Mesodermal cell (in vitro differentiated cells): ENCODE measurements at regions not wholly inside any gene's neighbourhood (a gene's known extent, or its start where the extent isn't known, plus 50 kb on each side); places are given as distances from the start of the nearest gene placed in this dataset.
"Not testable (repeated sequence)": the region's sequence is repeated elsewhere in the genome, so short reads cannot be mapped to it uniquely, and the experiment has no call there.

Source experiments
- H3K27ac ChIP-seq: 2 replicates; pipeline ENCODE4 v1.7.0; 2013; ENCODE audit warnings: mild to moderate bottlenecking, low read depth, low read length, moderate library complexity; ENCODE audit not compliant: severe bottlenecking
- H3K36me3 ChIP-seq: 2 replicates; pipeline ENCODE4 v1.7.1; 2013; ENCODE audit warnings: mild to moderate bottlenecking, low read length, moderate library complexity; ENCODE audit not compliant: control insufficient read depth, insufficient read depth
- H3K4me1 ChIP-seq: one replicate; pipeline ENCODE4 v1.7.1; 2013; ENCODE audit warnings: mild to moderate bottlenecking, low read length; ENCODE audit not compliant: insufficient read depth, control insufficient read depth, poor library complexity, severe bottlenecking
- H3K4me3 ChIP-seq: 2 replicates; pipeline ENCODE4 v1.7.0; 2013; ENCODE audit warnings: low read length, control low read depth, mild to moderate bottlenecking; ENCODE audit not compliant: insufficient read depth, poor library complexity, severe bottlenecking; ENCODE audit errors: extremely low read depth
- H3K9me3 ChIP-seq: 2 replicates; pipeline ENCODE4 v1.7.1; 2013; ENCODE audit warnings: mild to moderate bottlenecking, low read length, moderate library complexity; ENCODE audit not compliant: control insufficient read depth
- WGBS, 2 experiments: methylation state at CpG; one replicate each; pipeline ENCODE4 v1.1.5; 2013; ENCODE audit warnings: missing lambda C conversion rate in 2 of 2; ENCODE audit not compliant: insufficient coverage in 2 of 2; 5-methylcytosine and 5-hydroxymethylcytosine counted together

- not testable (repeated sequence) for H3K27ac ChIP-seq, H3K4me3 ChIP-seq, H3K9me3 ChIP-seq, H3K4me1 ChIP-seq, H3K36me3 ChIP-seq
- 80% methylated on average over 1 of the region's 14 CpGs; no CpG with 5 or more reads in 1 of the 2 experiments for WGBS, 2 experiments
Measured at GRCh38 chr2:111532682-111533556, 351.1 kb downstream of the ANAPC1 start.

- H3K36me3 ChIP-seq, H3K4me3 ChIP-seq, H3K27ac ChIP-seq, H3K4me1 ChIP-seq, H3K9me3 ChIP-seq: not testable (repeated sequence)
- WGBS, 2 experiments = 85% methylated on average over 3 of the region's 8 CpGs; no CpG with 5 or more reads in 1 of the 2 experiments
Measured at GRCh38 chr2:111533557-111534247, 350.3 kb downstream of the ANAPC1 start.

- no peak overlapping the region for H3K4me3 ChIP-seq
- WGBS, 2 experiments = 33 to 60% methylated on average over 1 of the region's 4 CpGs
- no peaks in the 10 kb centered on the region for H3K9me3 ChIP-seq
- H3K4me1 ChIP-seq = peaks cover 4% of the 10 kb centered on the region
- no peaks in the 10 kb centered on the region for H3K36me3 ChIP-seq
- H3K27ac ChIP-seq = no peak overlapping the region
Measured at GRCh38 chr2:111534910-111535352, 349.1 kb downstream of the ANAPC1 start.

- no peak overlapping the region for H3K27ac ChIP-seq
- WGBS, 2 experiments = 88 to 89% methylated on average over 1 of the region's 1 CpG
Measured at GRCh38 chr2:111535404-111535803, 348.6 kb downstream of the ANAPC1 start.

GRCh38 chr2:111537078-111537655, 346.8 kb downstream of the ANAPC1 start:
- Histone ChIP-seq H3K36me3 (no peaks in the 10 kb centered on the region), H3K9me3 (no peaks in the 10 kb centered on the region), H3K4me1 (peaks cover 4% of the 10 kb centered on the region), H3K27ac (no peak overlapping the region), H3K4me3 (no peak overlapping the region)
- whole genome bisulfite sequencing, 2 experiments = 89 to 95% methylated on average over 8 to 9 of the region's 15 CpGs

More at GRCh38 chr2:111535404-111535803, 348.6 kb downstream of the ANAPC1 start:
- no peaks in the 10 kb centered on the region for H3K9me3 ChIP-seq
- H3K4me3 ChIP-seq = no peak overlapping the region
- H3K4me1 ChIP-seq = peaks cover 4% of the 10 kb centered on the region
- no peaks in the 10 kb centered on the region for H3K36me3 ChIP-seq

GRCh38 chr2:111539991-111540390, 344.0 kb downstream of the ANAPC1 start:
- not testable (repeated sequence) for H3K4me3 ChIP-seq, H3K9me3 ChIP-seq, H3K36me3 ChIP-seq, H3K27ac ChIP-seq, H3K4me1 ChIP-seq
- no CpG with 5 or more reads among the region's 9 CpGs for WGBS, 2 experiments

GRCh38 chr2:111542120-111542774, 341.7 kb downstream of the ANAPC1 start:
- H3K4me3 ChIP-seq, H3K36me3 ChIP-seq, H3K4me1 ChIP-seq, H3K27ac ChIP-seq, H3K9me3 ChIP-seq: not testable (repeated sequence)
- WGBS, 2 experiments = no CpG with 5 or more reads among the region's 2 CpGs

- H3K4me3 ChIP-seq, H3K9me3 ChIP-seq, H3K36me3 ChIP-seq, H3K27ac ChIP-seq, H3K4me1 ChIP-seq: not testable (repeated sequence)
- WGBS, 2 experiments = no CpG with 5 or more reads among the region's 2 CpGs
Measured at GRCh38 chr2:111544006-111544405, 340.0 kb downstream of the ANAPC1 start.

GRCh38 chr2:111545723-111546431, 338.1 kb downstream of the ANAPC1 start:
- H3K4me3 ChIP-seq = not testable (repeated sequence)

GRCh38 chr2:111546578-111546977, 337.4 kb downstream of the ANAPC1 start:
- not testable (repeated sequence) for H3K4me1 ChIP-seq, H3K9me3 ChIP-seq, H3K36me3 ChIP-seq, H3K4me3 ChIP-seq, H3K27ac ChIP-seq
- 100% methylated on average over 3 of the region's 5 CpGs; no CpG with 5 or more reads in 1 of the 2 experiments for WGBS, 2 experiments

More at GRCh38 chr2:111545723-111546431, 338.1 kb downstream of the ANAPC1 start:
- not testable (repeated sequence) for H3K4me1 ChIP-seq, H3K27ac ChIP-seq, H3K36me3 ChIP-seq, H3K9me3 ChIP-seq
- WGBS, 2 experiments = no CpG with 5 or more reads among the region's 7 CpGs
